OCI-LY1 (cell line): ENCODE measurements at regions not wholly inside any gene's neighbourhood (a gene's known extent, or its start where the extent isn't known, plus 50 kb on each side); places are given as distances from the start of the nearest gene placed in this dataset.

ENCODE experiments used
- EZH2 ChIP-seq: fragments of 200-600 bp; sonication (generic), shearing (Covaris generic); IDR thresholded peaks from 2 replicates; pipeline ENCODE4 v1.8.0; 2017; ENCODE audit warnings: borderline replicate concordance, mixed run types, mild to moderate bottlenecking, antibody characterized with exemption, low read length, moderate library complexity, mixed read lengths
- TF ChIP-seq, protein P1 (sequence below): fragments of 200-600 bp; sonication (generic), shearing (Covaris generic); IDR thresholded peaks from 2 replicates; pipeline ENCODE4 v1.5.1; 2017; ENCODE audit warnings: mild to moderate bottlenecking, antibody characterized with exemption, low read length, moderate library complexity, mixed read lengths

DNA sequence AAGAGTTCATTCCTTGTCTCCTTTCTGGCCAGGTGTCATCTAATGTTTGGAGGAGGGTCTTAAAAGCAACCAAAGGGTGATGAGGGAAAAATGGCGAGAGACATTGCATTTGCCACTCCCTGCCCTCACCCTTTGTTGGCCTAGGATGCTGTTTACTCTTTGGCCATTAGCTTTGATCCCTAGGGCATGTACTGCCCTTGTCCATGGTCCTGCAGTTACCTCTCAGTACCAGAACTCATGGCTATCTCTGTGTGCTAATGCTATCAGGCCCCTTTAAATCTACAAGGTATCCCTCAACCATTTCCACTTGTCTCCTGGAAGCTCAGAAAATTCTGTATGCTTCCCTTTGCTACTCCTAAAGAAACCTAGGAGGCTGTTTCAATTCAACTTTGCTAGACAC lies 424.8 kb upstream of the PLXNA2 start:
- TF ChIP-seq, protein P1, sequence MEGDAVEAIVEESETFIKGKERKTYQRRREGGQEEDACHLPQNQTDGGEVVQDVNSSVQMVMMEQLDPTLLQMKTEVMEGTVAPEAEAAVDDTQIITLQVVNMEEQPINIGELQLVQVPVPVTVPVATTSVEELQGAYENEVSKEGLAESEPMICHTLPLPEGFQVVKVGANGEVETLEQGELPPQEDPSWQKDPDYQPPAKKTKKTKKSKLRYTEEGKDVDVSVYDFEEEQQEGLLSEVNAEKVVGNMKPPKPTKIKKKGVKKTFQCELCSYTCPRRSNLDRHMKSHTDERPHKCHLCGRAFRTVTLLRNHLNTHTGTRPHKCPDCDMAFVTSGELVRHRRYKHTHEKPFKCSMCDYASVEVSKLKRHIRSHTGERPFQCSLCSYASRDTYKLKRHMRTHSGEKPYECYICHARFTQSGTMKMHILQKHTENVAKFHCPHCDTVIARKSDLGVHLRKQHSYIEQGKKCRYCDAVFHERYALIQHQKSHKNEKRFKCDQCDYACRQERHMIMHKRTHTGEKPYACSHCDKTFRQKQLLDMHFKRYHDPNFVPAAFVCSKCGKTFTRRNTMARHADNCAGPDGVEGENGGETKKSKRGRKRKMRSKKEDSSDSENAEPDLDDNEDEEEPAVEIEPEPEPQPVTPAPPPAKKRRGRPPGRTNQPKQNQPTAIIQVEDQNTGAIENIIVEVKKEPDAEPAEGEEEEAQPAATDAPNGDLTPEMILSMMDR: no peak
- no peak for TF ChIP-seq EZH2
